ENCODE measurements at regions not wholly inside any gene's neighbourhood (a gene's known extent, or its start where the extent isn't known, plus 50 kb on each side); places are given as distances from the start of the nearest gene placed in this dataset.

GRCh38 chr17:65438708-65439294 is 122.6 kb downstream of the AXIN2 start:
- DNase-seq (ENCODE audit: low read depth): peak; percentile 8
- no peak for TF ChIP-seq CTCF (IDR thresholded peaks at IDR 0.05; ENCODE audit: low read depth, low read length, missing control alignments)
- H3K4me3 ChIP-seq (ENCODE audit: low read depth, low read length): no peak overlapping the region

GRCh38 chr17:65438173-65438572 is 123.3 kb downstream of the AXIN2 start:
- no peak for TF ChIP-seq CTCF (IDR thresholded peaks at IDR 0.05; ENCODE audit: low read depth, low read length, missing control alignments)
- H3K4me3 ChIP-seq (ENCODE audit: low read depth, low read length): no peak overlapping the region
- DNase-seq (ENCODE audit: low read depth): no peak

GRCh38 chr17:65436871-65437270 is 124.6 kb downstream of the AXIN2 start:
- H3K4me3 ChIP-seq (ENCODE audit: low read depth, low read length): no peak overlapping the region
- DNase-seq (ENCODE audit: low read depth): no peak
- TF ChIP-seq CTCF (IDR thresholded peaks at IDR 0.05; ENCODE audit: low read depth, low read length, missing control alignments): no peak

- no peak for TF ChIP-seq CTCF (IDR thresholded peaks at IDR 0.05; ENCODE audit: low read depth, low read length, missing control alignments)
- no peak overlapping the region for H3K4me3 ChIP-seq (ENCODE audit: low read depth, low read length)
- no peak for DNase-seq (ENCODE audit: low read depth)
Measured at GRCh38 chr17:65434878-65435277, 126.6 kb downstream of the AXIN2 start.

GRCh38 chr17:65434251-65434650 is 127.2 kb downstream of the AXIN2 start:
- DNase-seq (ENCODE audit: low read depth): no peak
- no peak for TF ChIP-seq CTCF (IDR thresholded peaks at IDR 0.05; ENCODE audit: low read depth, low read length, missing control alignments)
- no peak overlapping the region for H3K4me3 ChIP-seq (ENCODE audit: low read depth, low read length)

GRCh38 chr17:65433592-65433991 is 127.9 kb downstream of the AXIN2 start:
- no peak for TF ChIP-seq CTCF (IDR thresholded peaks at IDR 0.05; ENCODE audit: low read depth, low read length, missing control alignments)
- no peak for DNase-seq (ENCODE audit: low read depth)
- H3K4me3 ChIP-seq (ENCODE audit: low read depth, low read length): no peak overlapping the region

- no peak for TF ChIP-seq CTCF (IDR thresholded peaks at IDR 0.05; ENCODE audit: low read depth, low read length, missing control alignments)
- no peak for DNase-seq (ENCODE audit: low read depth)
- H3K4me3 ChIP-seq (ENCODE audit: low read depth, low read length): no peak overlapping the region
Measured at GRCh38 chr17:65433157-65433556, 128.3 kb downstream of the AXIN2 start.

Measured in GM12864 (cell line).